ENCODE measurements at regions not wholly inside any gene's neighbourhood (a gene's known extent, or its start where the extent isn't known, plus 50 kb on each side); places are given as distances from the start of the nearest gene placed in this dataset.

DNA sequence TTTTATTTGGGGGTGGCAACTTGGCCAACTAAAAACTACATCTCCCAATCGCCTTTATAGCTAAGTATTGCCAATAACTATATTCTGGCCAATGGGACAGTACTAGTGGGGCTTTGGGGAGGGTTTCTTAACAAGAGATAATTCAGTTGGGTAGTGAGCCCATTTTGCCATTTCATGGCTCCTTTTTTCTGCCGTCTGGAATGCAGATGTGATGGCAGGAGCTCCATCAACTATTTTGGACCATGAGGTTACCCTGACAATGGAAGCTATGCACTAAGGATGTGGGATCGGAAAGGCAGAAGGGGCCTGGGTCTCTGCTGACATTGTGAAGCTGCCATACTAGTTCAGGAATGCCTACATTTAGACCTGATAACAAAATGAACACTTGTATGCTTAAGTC is 67.0 kb upstream of the FOXC1 start:
- H3K4me3 ChIP-seq (ENCODE audit: low read length) = no peak overlapping the region
- no peaks in the 10 kb centered on the region for H3K36me3 ChIP-seq (ENCODE audit: control insufficient read depth, insufficient read depth, low read length)
- H3K27me3 ChIP-seq (ENCODE audit: control insufficient read depth, insufficient read depth, low read length) = no peaks in the 10 kb centered on the region
- no peak overlapping the region for H3K9ac ChIP-seq (ENCODE audit: low read length)
- H3K4me1 ChIP-seq (ENCODE audit: control insufficient read depth, insufficient read depth, low read length) = no peaks in the 10 kb centered on the region
- no peaks in the 10 kb centered on the region for H3K9me3 ChIP-seq (ENCODE audit: control insufficient read depth, low read length)

DNA sequence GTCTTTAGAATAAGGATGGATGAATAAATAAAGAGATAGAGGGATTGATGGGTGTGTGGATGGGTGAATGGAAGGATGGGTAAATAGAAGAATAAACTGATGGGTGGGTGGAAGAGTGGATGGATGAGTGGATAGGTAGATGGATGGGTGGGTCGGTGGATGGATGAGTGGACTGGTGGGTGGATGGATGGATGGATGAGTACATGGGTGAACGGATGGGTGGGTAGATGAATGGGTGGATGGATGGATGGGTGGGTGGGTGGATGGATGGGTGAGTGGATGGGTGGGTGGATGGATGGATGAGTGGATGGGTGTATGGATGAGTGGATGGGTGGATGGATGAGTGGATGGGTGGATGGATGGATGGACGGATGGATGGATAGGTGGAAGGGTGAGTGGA is 65.7 kb upstream of the FOXC1 start:
- H3K9me3 ChIP-seq (ENCODE audit: control insufficient read depth, low read length) = no peaks in the 10 kb centered on the region
- H3K4me1 ChIP-seq (ENCODE audit: control insufficient read depth, insufficient read depth, low read length) = no peaks in the 10 kb centered on the region
- H3K27me3 ChIP-seq (ENCODE audit: control insufficient read depth, insufficient read depth, low read length) = no peaks in the 10 kb centered on the region
- no peaks in the 10 kb centered on the region for H3K36me3 ChIP-seq (ENCODE audit: control insufficient read depth, insufficient read depth, low read length)
- no peak overlapping the region for H3K4me3 ChIP-seq (ENCODE audit: low read length)
- H3K9ac ChIP-seq (ENCODE audit: low read length) = no peak overlapping the region

DNA sequence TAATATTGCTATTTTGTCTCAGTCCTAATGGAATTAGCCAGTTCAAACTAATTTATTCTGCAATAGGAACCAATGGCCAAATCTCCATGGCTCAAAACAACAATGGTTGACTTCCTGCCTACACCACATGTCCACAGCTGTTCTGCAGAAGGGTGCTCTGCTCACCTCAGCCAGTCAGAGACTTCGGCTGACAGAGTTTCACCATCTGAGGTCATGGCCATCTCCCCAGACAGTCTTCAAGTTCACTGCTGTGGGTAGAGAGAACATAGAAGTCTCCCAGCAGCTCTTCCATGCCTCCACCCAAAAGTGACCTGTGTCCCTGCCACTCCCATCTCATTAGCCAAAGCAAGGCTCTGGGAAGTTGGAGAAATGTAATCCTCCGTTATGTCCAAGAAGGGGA is 65.1 kb upstream of the FOXC1 start:
- no peak overlapping the region for H3K9ac ChIP-seq (ENCODE audit: low read length)

GRCh38 chr6:1545654-1546053 is 64.1 kb upstream of the FOXC1 start:
- no peaks in the 10 kb centered on the region for H3K27me3 ChIP-seq (ENCODE audit: control insufficient read depth, insufficient read depth, low read length)
- H3K4me3 ChIP-seq (ENCODE audit: low read length) = no peak overlapping the region
- H3K9ac ChIP-seq (ENCODE audit: low read length) = no peak overlapping the region
- no peaks in the 10 kb centered on the region for H3K9me3 ChIP-seq (ENCODE audit: control insufficient read depth, low read length)
- no peaks in the 10 kb centered on the region for H3K4me1 ChIP-seq (ENCODE audit: control insufficient read depth, insufficient read depth, low read length)
- no peaks in the 10 kb centered on the region for H3K36me3 ChIP-seq (ENCODE audit: control insufficient read depth, insufficient read depth, low read length)

More for the DNA sequence above, 65.1 kb upstream of the FOXC1 start:
- H3K27me3 ChIP-seq (ENCODE audit: control insufficient read depth, insufficient read depth, low read length) = no peaks in the 10 kb centered on the region
- no peak overlapping the region for H3K4me3 ChIP-seq (ENCODE audit: low read length)
- H3K36me3 ChIP-seq (ENCODE audit: control insufficient read depth, insufficient read depth, low read length) = no peaks in the 10 kb centered on the region
- no peaks in the 10 kb centered on the region for H3K9me3 ChIP-seq (ENCODE audit: control insufficient read depth, low read length)
- H3K4me1 ChIP-seq (ENCODE audit: control insufficient read depth, insufficient read depth, low read length) = no peaks in the 10 kb centered on the region

DNA sequence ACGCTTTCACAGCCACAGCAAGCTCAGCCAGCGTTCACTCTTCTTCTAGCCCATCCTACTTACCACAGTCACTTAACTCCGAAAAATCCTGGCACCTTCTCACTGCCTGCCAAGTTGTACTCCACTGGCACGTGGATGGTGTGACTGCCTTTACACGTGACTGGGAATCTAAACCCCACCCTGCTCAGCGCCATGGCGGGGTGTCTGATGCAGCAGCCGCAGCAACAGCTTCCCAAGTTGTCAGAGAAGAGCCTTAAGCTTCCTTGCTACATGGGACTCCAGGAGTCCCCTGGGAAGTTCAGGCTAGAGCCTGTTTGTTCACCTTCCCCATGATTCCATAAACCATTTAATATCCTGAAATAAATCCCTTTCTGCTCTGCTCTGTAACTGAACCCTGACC is 61.9 kb upstream of the FOXC1 start:
- H3K9ac ChIP-seq (ENCODE audit: low read length) = no peak overlapping the region
- H3K4me1 ChIP-seq (ENCODE audit: control insufficient read depth, insufficient read depth, low read length) = no peaks in the 10 kb centered on the region
- no peak overlapping the region for H3K4me3 ChIP-seq (ENCODE audit: low read length)
- H3K36me3 ChIP-seq (ENCODE audit: control insufficient read depth, insufficient read depth, low read length) = no peaks in the 10 kb centered on the region
- no peaks in the 10 kb centered on the region for H3K27me3 ChIP-seq (ENCODE audit: control insufficient read depth, insufficient read depth, low read length)
- H3K9me3 ChIP-seq (ENCODE audit: control insufficient read depth, low read length) = no peaks in the 10 kb centered on the region

GRCh38 chr6:1551249-1551648 is 58.5 kb upstream of the FOXC1 start:
- Histone ChIP-seq H3K4me3 (ENCODE audit: low read length) (no peak overlapping the region), H3K36me3 (ENCODE audit: control insufficient read depth, insufficient read depth, low read length) (no peaks in the 10 kb centered on the region), H3K27me3 (ENCODE audit: control insufficient read depth, insufficient read depth, low read length) (no peaks in the 10 kb centered on the region), H3K9me3 (ENCODE audit: control insufficient read depth, low read length) (no peaks in the 10 kb centered on the region), H3K9ac (ENCODE audit: low read length) (no peak overlapping the region), H3K4me1 (ENCODE audit: control insufficient read depth, insufficient read depth, low read length) (no peaks in the 10 kb centered on the region)

DNA sequence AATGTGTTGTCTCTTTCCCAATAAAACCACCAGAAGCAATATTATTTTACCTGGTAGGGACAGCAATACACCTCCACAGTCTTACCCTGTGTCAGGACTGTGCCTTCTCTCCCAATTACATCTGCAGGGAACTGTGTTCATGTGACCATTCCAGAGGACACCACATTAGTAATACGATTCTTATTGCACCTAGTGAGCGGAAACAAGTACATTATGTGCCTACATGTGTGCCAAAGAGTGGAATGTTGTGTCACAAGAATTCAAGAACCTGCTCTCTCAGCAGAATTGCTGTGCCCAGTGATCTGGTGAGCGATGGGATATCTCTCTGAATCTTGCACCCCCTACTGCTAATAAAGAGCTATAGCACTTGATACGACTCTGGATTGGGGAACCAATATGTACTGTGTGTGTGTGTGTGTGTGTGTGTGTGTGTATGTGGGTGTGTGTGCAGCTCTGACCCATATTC is 57.4 kb upstream of the FOXC1 start:
- H3K27me3 ChIP-seq (ENCODE audit: control insufficient read depth, insufficient read depth, low read length) = no peaks in the 10 kb centered on the region
- H3K9ac ChIP-seq (ENCODE audit: low read length) = no peak overlapping the region
- H3K4me1 ChIP-seq (ENCODE audit: control insufficient read depth, insufficient read depth, low read length) = no peaks in the 10 kb centered on the region
- H3K36me3 ChIP-seq (ENCODE audit: control insufficient read depth, insufficient read depth, low read length) = no peaks in the 10 kb centered on the region
- H3K9me3 ChIP-seq (ENCODE audit: control insufficient read depth, low read length) = no peaks in the 10 kb centered on the region
- no peak overlapping the region for H3K4me3 ChIP-seq (ENCODE audit: low read length)

GRCh38 chr6:1553562-1554083 is 56.1 kb upstream of the FOXC1 start:
- Histone ChIP-seq H3K4me1 (ENCODE audit: control insufficient read depth, insufficient read depth, low read length) (no peaks in the 10 kb centered on the region), H3K36me3 (ENCODE audit: control insufficient read depth, insufficient read depth, low read length) (no peaks in the 10 kb centered on the region), H3K4me3 (ENCODE audit: low read length) (no peak overlapping the region), H3K9me3 (ENCODE audit: control insufficient read depth, low read length) (no peaks in the 10 kb centered on the region), H3K9ac (ENCODE audit: low read length) (no peak overlapping the region), H3K27me3 (ENCODE audit: control insufficient read depth, insufficient read depth, low read length) (no peaks in the 10 kb centered on the region)

GRCh38 chr6:1554141-1554475 is 55.6 kb upstream of the FOXC1 start:
- H3K4me1 ChIP-seq (ENCODE audit: control insufficient read depth, insufficient read depth, low read length) = no peaks in the 10 kb centered on the region
- H3K36me3 ChIP-seq (ENCODE audit: control insufficient read depth, insufficient read depth, low read length) = no peaks in the 10 kb centered on the region
- H3K4me3 ChIP-seq (ENCODE audit: low read length) = peak overlapping the region; percentile 29
- no peaks in the 10 kb centered on the region for H3K27me3 ChIP-seq (ENCODE audit: control insufficient read depth, insufficient read depth, low read length)
- H3K9me3 ChIP-seq (ENCODE audit: control insufficient read depth, low read length) = no peaks in the 10 kb centered on the region
- no peak overlapping the region for H3K9ac ChIP-seq (ENCODE audit: low read length)

- Histone ChIP-seq H3K27me3 (ENCODE audit: control insufficient read depth, insufficient read depth, low read length) (no peaks in the 10 kb centered on the region), H3K9me3 (ENCODE audit: control insufficient read depth, low read length) (no peaks in the 10 kb centered on the region), H3K4me3 (ENCODE audit: low read length) (peak overlapping the region; percentile 29), H3K36me3 (ENCODE audit: control insufficient read depth, insufficient read depth, low read length) (no peaks in the 10 kb centered on the region), H3K9ac (ENCODE audit: low read length) (peak overlapping the region; percentile 69), H3K4me1 (ENCODE audit: control insufficient read depth, insufficient read depth, low read length) (no peaks in the 10 kb centered on the region)
Observed at GRCh38 chr6:1554476-1555310, 55.0 kb upstream of the FOXC1 start.

DNA sequence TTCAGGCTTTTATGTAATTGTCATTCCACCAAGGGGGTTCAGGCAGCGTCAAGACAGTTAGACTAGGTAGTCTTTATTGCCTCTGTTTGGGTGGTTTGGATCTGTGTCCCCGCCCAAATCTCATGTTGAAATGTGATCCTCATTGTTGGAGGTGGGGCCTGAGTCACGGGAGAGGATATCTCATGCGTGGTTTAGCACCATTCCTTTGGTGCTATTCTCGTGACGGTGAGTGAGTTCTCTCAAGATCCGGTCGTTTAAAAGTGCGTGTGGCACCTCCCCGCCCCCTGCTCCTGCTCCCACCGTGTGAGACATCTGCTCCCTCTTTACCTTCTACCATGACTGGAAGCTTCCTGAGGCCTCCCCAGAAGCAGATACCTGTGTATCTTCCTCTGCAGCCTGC is 51.3 kb upstream of the FOXC1 start:
- Histone ChIP-seq H3K27me3 (ENCODE audit: control insufficient read depth, insufficient read depth, low read length) (no peaks in the 10 kb centered on the region), H3K9me3 (ENCODE audit: control insufficient read depth, low read length) (no peaks in the 10 kb centered on the region), H3K9ac (ENCODE audit: low read length) (no peak overlapping the region), H3K4me1 (ENCODE audit: control insufficient read depth, insufficient read depth, low read length) (no peaks in the 10 kb centered on the region), H3K4me3 (ENCODE audit: low read length) (no peak overlapping the region), H3K36me3 (ENCODE audit: control insufficient read depth, insufficient read depth, low read length) (no peaks in the 10 kb centered on the region)

Data from mucosa of stomach (tissue), 1 donor.